ENCODE measurements at regions not wholly inside any gene's neighbourhood (a gene's known extent, or its start where the extent isn't known, plus 50 kb on each side); places are given as distances from the start of the nearest gene placed in this dataset.
"Not testable (repeated sequence)": the region's sequence is repeated elsewhere in the genome, so short reads cannot be mapped to it uniquely, and the experiment has no call there.

DNA sequence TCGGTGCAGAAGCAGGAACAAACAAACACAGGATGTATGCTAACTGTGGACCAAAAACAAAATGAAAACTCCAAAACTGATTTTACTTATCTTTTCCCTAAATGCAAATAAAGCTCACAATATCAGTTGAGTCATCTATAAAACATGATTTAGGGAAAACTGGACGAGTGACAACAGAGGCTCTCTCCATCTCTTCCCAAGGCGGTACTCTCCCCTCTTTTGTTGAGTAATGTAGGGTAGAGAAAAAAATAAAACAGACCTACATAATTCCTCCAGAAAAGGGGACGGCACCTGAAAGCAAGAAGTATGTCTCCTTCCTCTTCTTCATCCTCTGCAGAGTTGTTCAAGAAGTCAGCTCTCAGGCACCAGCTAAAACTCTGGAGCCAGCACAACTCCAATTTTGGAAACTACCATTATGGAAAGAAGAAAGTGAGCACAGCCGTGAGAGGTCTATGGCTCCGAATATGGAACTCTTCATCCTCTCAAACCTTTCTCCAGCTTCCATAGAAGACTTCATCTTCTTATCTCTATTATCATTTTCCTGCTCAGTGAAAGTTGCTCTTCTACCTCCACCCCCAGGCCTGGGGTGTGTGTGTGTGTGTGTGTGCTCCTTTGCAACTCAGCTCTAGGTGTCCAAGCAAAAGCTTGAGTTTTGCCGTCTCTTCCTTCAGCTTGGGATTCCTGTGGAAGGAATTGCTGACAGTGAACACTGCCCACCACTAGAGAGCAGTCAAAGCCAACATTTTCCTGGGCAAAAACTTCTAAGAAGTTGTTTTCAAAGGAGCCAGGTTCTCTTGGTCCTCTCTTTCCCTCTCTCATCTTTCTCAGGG is 155.4 kb downstream of the DIO2 start:
- DNase-seq: peak; percentile 60

GRCh38 chr14:80055226-80055625 is 156.1 kb downstream of the DIO2 start:
- DNase-seq: no peak

- no peak for DNase-seq
Measured at GRCh38 chr14:80054020-80054419, 157.3 kb downstream of the DIO2 start.

GRCh38 chr14:80049055-80049454 is 162.2 kb downstream of the DIO2 start:
- peak; percentile 72 for DNase-seq

- DNase-seq: no peak
Measured at GRCh38 chr14:80047761-80048160, 163.5 kb downstream of the DIO2 start.

DNA sequence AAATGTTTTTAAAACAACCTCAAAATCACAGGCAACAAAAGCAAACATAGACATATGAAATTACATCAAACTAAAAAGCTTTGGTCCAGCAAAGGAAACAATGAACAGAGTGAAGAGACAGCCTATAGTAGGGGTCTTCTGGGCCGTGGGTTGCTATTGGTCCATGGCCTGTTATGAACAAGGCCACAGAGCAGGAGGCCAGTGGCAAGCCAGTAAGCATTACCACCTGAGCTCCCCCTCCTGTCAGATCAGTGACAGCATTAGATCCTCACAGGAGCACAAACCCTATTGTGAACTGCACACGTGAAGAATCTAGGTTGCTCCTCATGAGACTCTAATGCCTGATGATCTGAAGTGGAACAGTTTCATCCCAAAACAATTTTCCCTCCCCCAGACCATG is 174.0 kb downstream of the DIO2 start:
- DNase-seq: no peak

DNA sequence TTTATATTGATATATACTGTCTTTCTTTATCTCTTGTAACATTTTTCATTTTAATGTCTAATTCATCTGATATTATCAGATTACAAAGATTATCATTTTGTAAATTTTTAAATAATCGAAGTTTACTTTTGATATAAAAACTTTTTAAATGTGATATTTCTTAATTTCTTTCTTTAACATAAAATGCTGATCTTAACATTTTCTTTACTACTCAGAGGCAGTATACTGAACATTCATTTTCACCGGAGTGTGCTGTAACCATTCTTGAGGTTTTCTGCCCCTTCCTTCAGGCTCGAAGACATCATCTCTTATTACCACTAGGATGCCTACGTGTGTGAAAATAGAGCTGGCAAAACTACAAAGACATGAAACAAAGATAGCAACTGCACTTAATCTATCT is 186.9 kb downstream of the DIO2 start:
- no peak for DNase-seq

DNA sequence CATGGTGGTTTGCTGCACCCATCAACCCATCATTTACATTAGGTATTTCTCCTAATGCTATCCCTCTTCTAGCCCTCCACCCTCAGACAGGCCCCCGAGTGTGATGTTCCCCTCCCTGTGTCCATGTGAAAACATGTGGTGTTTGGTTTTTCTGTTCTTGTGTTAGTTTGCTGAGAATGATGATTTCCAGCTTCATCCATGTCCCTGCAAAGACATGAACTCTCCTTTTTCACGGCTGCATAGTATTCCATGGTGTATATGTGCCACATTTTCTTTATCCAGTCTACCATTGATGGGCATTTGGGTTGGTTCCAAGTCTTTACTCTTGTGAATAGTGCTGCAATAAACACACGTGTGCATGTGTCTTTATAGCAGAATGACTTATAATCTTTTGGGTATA is 192.8 kb downstream of the DIO2 start:
- not testable (repeated sequence) for DNase-seq

- no peak for DNase-seq
Measured at GRCh38 chr14:80017795-80018194, 193.5 kb downstream of the DIO2 start.

DNA sequence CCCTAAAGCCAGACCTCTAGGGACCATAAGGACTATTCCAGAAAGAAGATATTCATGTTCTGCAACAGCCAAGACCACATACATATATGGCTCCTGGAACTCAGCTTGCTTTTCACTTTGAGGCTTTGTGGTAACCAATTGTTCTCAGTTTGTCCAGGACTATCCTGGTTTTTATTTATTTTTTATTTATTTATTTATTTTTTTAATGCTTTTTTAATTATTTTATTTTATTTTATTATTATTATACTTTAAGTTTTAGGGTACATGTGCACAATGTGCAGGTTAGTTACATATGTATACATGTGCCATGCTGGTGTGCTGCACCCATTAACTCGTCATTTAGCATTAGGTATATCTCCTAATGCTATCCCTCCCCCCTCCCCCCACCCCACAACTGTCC is 201.1 kb downstream of the DIO2 start:
- not testable (repeated sequence) for DNase-seq

DNA sequence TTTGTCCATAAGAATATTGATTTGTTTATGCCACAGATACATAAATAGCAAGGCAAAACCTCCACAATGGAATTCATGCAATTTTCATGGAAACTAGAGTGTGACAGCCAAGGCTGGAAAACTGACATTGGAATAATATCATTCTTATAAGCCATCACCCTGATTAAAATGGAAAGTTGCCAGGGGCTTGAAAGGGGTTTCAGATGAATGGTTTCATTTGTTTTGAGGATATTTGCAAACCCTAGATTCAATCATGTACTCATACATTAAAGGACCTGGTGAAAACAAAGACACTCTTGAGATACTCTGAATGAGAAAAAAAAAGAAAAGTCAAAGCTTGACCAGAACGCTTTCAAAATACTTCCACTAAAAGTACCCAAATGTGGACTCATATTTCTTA is 205.7 kb downstream of the DIO2 start:
- no peak for DNase-seq

GRCh38 chr14:80004871-80005270 is 206.4 kb downstream of the DIO2 start:
- no peak for DNase-seq

DNA sequence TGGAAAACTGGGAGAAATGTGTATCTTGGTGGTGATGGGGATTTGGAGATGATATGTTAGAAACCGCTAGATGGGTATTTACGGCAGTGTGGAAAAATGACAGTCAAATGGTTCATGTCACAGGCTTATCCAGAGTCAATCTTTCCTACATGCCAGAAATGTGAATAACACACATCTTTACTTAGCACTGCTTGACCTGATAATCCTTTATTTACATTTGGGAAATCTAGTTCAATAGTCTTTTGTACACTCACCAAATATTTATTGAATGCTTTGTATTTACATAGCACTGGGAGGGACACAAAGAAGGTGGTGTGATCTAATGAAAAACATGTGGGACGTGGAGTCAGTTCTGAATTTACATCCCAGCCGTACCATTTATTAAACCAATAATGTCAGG is 208.2 kb downstream of the DIO2 start:
- peak; percentile 67 for DNase-seq

DNA sequence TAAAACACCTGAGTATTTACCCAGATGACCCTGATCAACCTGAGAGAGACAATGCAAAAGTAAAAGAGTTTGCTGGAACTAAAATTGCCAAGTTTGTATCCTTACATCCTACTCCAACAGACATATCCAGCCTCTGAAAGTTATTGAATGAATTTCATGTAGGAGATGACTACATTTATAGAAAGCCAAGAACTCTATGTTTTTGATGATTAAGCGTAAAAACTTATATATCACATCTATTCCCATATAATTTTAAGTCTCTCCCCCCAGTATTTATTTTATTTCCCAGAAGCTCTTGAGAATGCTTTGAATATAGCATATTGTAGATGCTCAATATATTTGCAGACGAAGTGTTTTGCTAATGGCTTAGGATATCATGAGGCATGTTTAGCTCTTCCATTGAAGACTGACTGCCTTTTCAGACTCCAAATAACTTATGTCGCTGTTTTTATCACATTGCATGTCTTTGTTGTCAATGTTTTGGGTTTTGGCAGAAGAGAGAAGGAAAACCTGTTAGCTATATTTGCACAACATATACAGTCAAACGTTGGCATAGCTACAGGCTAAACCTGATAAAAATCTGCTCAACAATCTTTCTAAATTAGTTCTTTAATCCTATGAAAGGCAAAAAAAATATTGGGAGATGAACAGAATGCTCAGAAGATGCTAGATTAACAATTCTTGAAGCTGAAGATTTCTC is 213.6 kb downstream of the DIO2 start:
- DNase-seq: no peak

DNA sequence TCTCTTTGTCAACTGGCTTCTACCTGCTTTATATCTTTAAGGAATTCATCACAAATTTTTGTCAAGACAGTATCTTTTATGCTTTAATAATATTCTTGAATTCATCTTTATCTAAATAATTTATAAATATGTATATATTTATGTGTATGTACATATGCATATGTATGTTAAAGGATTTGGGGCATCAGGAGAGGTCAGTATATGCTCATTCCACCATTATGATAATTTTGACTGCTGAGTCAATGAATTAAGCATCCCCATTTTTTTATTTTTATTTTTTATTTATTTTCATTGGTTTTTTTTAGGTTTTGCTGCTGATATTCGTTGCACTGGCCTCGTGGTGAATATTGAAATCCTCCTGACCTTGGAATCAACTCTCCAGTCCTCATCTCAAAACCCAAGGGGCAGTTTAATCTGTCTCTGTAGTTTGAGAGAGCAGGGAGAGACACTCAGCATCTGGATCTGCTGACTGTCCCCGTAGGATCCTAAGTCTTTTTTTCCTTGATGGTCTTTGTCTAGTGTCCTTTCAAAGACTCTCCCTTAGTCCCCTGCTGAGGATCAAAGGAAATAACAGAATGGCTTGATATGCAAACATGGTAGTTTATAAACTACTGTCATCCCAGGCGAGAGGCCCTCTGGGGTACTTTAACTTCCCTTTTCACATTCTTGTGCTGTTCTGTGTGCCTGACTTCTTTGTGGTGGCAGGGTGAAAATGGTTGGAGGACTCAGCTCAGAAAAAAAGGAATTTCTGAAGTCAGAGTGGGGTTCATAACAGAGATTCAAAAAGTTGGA is 218.7 kb downstream of the DIO2 start:
- no peak for DNase-seq

DNA sequence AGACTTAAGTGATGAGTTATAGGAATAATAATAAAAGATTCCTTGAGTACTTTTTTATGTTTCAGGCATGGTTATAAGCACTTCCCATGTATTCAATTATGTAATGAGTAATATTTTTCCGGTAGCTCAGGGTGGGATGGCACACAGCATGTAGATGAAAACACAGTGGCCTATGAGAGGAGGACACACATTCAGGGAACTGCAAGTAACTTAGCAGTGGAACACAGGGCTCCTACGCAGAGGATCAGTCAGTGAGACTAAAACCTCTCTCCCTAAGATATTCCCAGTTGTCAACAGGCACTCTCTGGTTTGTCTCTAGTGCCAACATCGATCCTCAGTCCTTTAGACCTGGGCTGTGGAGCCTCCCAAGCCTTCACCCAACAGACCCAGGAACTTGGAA is 219.4 kb downstream of the DIO2 start:
- DNase-seq: no peak

GRCh38 chr14:79989990-79990389 is 221.3 kb downstream of the DIO2 start:
- DNase-seq: no peak

GRCh38 chr14:79986251-79986650 is 225.1 kb downstream of the DIO2 start:
- DNase-seq: peak; percentile 48

GRCh38 chr14:79972230-79972629 is 239.1 kb downstream of the DIO2 start:
- peak; percentile 63 for DNase-seq

DNA sequence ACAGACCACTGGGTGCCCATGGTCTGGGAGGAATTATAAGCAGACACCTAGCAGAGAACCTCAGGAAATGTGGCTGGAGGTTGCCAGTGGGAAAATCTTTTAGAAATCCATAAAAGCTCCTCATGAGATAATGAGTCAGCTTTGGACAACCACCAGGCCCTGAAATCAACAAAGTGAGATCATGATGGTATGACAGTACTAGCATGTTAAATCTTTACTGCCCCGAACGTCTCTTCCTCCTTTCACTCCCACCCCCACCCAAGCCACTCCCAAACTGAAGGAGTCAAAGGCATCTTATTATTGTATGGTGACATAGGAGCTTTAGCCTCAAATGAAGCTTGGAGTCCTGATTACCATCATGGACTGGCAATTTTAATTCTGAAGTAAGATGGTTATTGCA is 240.0 kb downstream of the DIO2 start:
- peak; percentile 64 for DNase-seq

- no peak for DNase-seq
Measured at GRCh38 chr14:79967453-79967852, 243.9 kb downstream of the DIO2 start.

- DNase-seq: peak; percentile 30
Measured at GRCh38 chr14:79967001-79967400, 244.3 kb downstream of the DIO2 start.

DNA sequence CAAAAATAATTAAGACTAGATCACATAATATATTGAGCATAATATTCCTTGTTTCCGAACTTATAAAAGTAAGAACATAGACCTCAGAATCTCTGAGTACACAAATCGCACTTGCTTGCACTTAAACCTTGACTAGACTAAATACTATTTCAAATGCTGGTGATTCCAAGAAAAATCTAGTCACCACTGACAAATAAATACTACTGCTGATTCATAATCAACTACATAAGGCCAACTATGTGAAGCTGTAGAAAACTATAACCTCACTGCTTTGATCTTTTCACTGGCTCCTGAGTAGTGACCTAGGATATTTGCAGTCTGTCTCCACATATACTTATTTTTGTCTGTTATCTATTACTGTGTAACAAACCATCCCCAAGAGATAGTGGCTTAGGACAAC is 245.4 kb downstream of the DIO2 start:
- no peak for DNase-seq

Data from fibroblast of skin of scalp (primary cell).